Neural progenitor cell (in vitro differentiated cells): ENCODE measurements at regions not wholly inside any gene's neighbourhood (a gene's known extent, or its start where the extent isn't known, plus 50 kb on each side); places are given as distances from the start of the nearest gene placed in this dataset.

Experiments used
- DNase-seq: peaks from one replicate; pipeline ENCODE4 v3.0.0-alpha.2; 2016; ENCODE audit warnings: low spot score
- H2AFZ ChIP-seq: fragments of 200-600 bp; sonication (generic); replicated peaks from 2 replicates; pipeline ENCODE4 v1.6.1; 2016; ENCODE audit warnings: antibody characterized with exemption
- H3F3A ChIP-seq: fragments of 200-600 bp; sonication (generic); 2 replicates; pipeline ENCODE4 v1.6.1; 2016; ENCODE audit warnings: antibody characterized with exemption, low read depth
- H3K27ac ChIP-seq: fragments of 200-600 bp; sonication (generic); 2 replicates; pipeline ENCODE4 v1.5.1; 2016; ENCODE audit warnings: mild to moderate bottlenecking
- H3K27me3 ChIP-seq: fragments of 200-600 bp; sonication (generic); 2 replicates; pipeline ENCODE4 v1.6.1; 2016; ENCODE audit warnings: mild to moderate bottlenecking, moderate library complexity
- H3K36me3 ChIP-seq: fragments of 200-600 bp; sonication (generic); 2 replicates; pipeline ENCODE4 v1.5.1; 2016
- H3K4me1 ChIP-seq: fragments of 200-600 bp; sonication (generic); 2 replicates; pipeline ENCODE4 v1.6.1; 2016; ENCODE audit warnings: mixed run types
- H3K4me2 ChIP-seq: fragments of 200-600 bp; sonication (generic); 2 replicates; pipeline ENCODE4 v1.6.1; 2016
- H3K4me3 ChIP-seq: fragments of 200-600 bp; sonication (generic); 2 replicates; pipeline ENCODE4 v1.5.1; 2016
- H3K79me2 ChIP-seq: fragments of 200-600 bp; sonication (generic); 2 replicates; pipeline ENCODE4 v1.6.1; 2016; ENCODE audit warnings: low read depth
- H3K9ac ChIP-seq: fragments of 200-600 bp; sonication (generic); 2 replicates; pipeline ENCODE4 v1.6.1; 2016
- H3K9me3 ChIP-seq: fragments of 200-600 bp; sonication (generic); 2 replicates; pipeline ENCODE4 v1.5.1; 2016; ENCODE audit warnings: low read depth
- H4K20me1 ChIP-seq: fragments of 200-600 bp; sonication (generic); 2 replicates; pipeline ENCODE4 v1.6.1; 2016; ENCODE audit warnings: low read depth
- H3K27ac Mint-ChIP-seq: 3 replicates; pipeline ENCODE4 v1.8.0; 2021; ENCODE audit warnings: mixed read lengths
- H3K27me3 Mint-ChIP-seq: 2 replicates; pipeline ENCODE4 v1.8.0; 2022; ENCODE audit warnings: low read depth, mild to moderate bottlenecking, inconsistent platforms, moderate library complexity, mixed read lengths; ENCODE audit not compliant: insufficient read depth
- H3K36me3 Mint-ChIP-seq: 3 replicates; pipeline ENCODE4 v1.8.0; 2021; ENCODE audit warnings: mixed read lengths
- H3K4me1 Mint-ChIP-seq: 3 replicates; pipeline ENCODE4 v1.8.0; 2021; ENCODE audit warnings: mixed read lengths
- H3K4me3 Mint-ChIP-seq: 3 replicates; pipeline ENCODE4 v1.8.0; 2021; ENCODE audit warnings: mild to moderate bottlenecking, moderate library complexity, mixed read lengths
- H3K9me3 Mint-ChIP-seq: 3 replicates; pipeline ENCODE4 v1.8.0; 2020; ENCODE audit warnings: mixed read lengths
- CTCF ChIP-seq: fragments of 200-600 bp; sonication (generic); IDR thresholded peaks from 2 replicates; pipeline ENCODE4 v1.5.1; 2017; ENCODE audit warnings: antibody characterized with exemption, mild to moderate bottlenecking
- EZH2 ChIP-seq: fragments of 200-600 bp; sonication (generic); IDR thresholded peaks from 2 replicates; pipeline ENCODE4 v1.6.1; 2017; ENCODE audit warnings: antibody characterized with exemption, mild to moderate bottlenecking, moderate library complexity
- EZH2phosphoT487 ChIP-seq: fragments of 200-600 bp; sonication (generic); IDR thresholded peaks from 2 replicates; pipeline ENCODE4 v1.6.1; 2017; ENCODE audit warnings: antibody characterized with exemption

GRCh38 chr2:58875436-58875835 lies 634.3 kb upstream of the FANCL start:
- Histone ChIP-seq H3K4me3 (no peak overlapping the region), H3K36me3 (no peaks in the 10 kb centered on the region), H2AFZ (no peak overlapping the region), H3K27ac (no peak overlapping the region), H3K79me2 (no peaks in the 10 kb centered on the region), H3F3A (no peaks in the 10 kb centered on the region), H3K27me3 (no peaks in the 10 kb centered on the region), H3K4me1 (peaks cover 4% of the 10 kb centered on the region), H4K20me1 (no peaks in the 10 kb centered on the region), H3K4me2 (no peak overlapping the region), H3K9ac (no peak overlapping the region), H3K9me3 (no peaks in the 10 kb centered on the region)
- Mint-ChIP-seq H3K27ac (no peak overlapping the region), H3K36me3 (no peaks in the 10 kb centered on the region), H3K4me1 (no peaks in the 10 kb centered on the region), H3K9me3 (no peaks in the 10 kb centered on the region), H3K27me3 (no peaks in the 10 kb centered on the region), H3K4me3 (no peak overlapping the region)
- TF ChIP-seq EZH2 (no peak), EZH2phosphoT487 (no peak), CTCF (no peak)
- no peak for DNase-seq

GRCh38 chr2:58871469-58872142 lies 630.5 kb upstream of the FANCL start:
- Histone ChIP-seq H3K79me2 (no peaks in the 10 kb centered on the region), H3K4me3 (no peak overlapping the region), H3K27ac (no peak overlapping the region), H3K36me3 (no peaks in the 10 kb centered on the region), H4K20me1 (no peaks in the 10 kb centered on the region), H2AFZ (no peak overlapping the region), H3K9ac (no peak overlapping the region), H3K27me3 (no peaks in the 10 kb centered on the region), H3K4me1 (peaks cover 5% of the 10 kb centered on the region), H3F3A (no peaks in the 10 kb centered on the region), H3K9me3 (no peaks in the 10 kb centered on the region), H3K4me2 (no peak overlapping the region)
- no peaks in the 10 kb centered on the region for H3K9me3 Mint-ChIP-seq
- no peaks in the 10 kb centered on the region for H3K27me3 Mint-ChIP-seq
- no peak overlapping the region for H3K4me3 Mint-ChIP-seq
- H3K27ac Mint-ChIP-seq, result no peak overlapping the region
- H3K36me3 Mint-ChIP-seq, result no peaks in the 10 kb centered on the region
- TF ChIP-seq EZH2 (no peak), CTCF (peak; percentile 53), EZH2phosphoT487 (no peak)
- DNase-seq, result peak; percentile 27
- peaks cover 12% of the 10 kb centered on the region for H3K4me1 Mint-ChIP-seq

DNA sequence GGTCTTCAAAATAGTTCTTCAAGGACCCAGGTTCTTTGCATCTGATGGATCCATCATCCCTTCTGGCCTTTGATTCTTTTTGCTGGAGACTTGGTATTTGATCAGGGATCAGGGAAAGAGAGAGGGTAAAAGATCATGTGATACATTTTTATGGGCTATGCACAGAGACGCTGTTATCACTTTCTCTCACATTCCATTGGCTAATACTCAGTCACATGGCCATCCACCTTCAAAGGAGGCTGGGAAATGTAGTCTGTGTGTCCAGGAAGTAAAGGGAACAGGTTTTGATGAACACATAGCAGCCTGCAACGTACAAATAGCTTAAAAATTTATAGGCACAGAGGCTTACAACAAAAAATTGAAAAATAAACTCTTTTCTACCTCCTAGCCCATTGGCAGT lies 629.6 kb upstream of the FANCL start:
- H4K20me1 ChIP-seq, result no peaks in the 10 kb centered on the region
- H3K4me3 ChIP-seq, result no peak overlapping the region
- H3K4me1 ChIP-seq, result peaks cover 14% of the 10 kb centered on the region
- no peak overlapping the region for H3K4me3 Mint-ChIP-seq
- no peak overlapping the region for H2AFZ ChIP-seq
- H3K27me3 Mint-ChIP-seq, result no peaks in the 10 kb centered on the region
- no peaks in the 10 kb centered on the region for H3K36me3 Mint-ChIP-seq
- H3K4me2 ChIP-seq, result no peak overlapping the region
- H3K79me2 ChIP-seq, result no peaks in the 10 kb centered on the region
- DNase-seq, result no peak
- TF ChIP-seq EZH2phosphoT487 (no peak), CTCF (no peak), EZH2 (no peak)
- no peaks in the 10 kb centered on the region for H3F3A ChIP-seq
- no peak overlapping the region for H3K9ac ChIP-seq
- no peak overlapping the region for H3K27ac ChIP-seq
- no peaks in the 10 kb centered on the region for H3K9me3 ChIP-seq
- H3K36me3 ChIP-seq, result no peaks in the 10 kb centered on the region
- peaks cover 21% of the 10 kb centered on the region for H3K4me1 Mint-ChIP-seq
- H3K9me3 Mint-ChIP-seq, result no peaks in the 10 kb centered on the region
- H3K27ac Mint-ChIP-seq, result no peak overlapping the region
- H3K27me3 ChIP-seq, result no peaks in the 10 kb centered on the region
